ENCODE measurements at regions not wholly inside any gene's neighbourhood (a gene's known extent, or its start where the extent isn't known, plus 50 kb on each side); places are given as distances from the start of the nearest gene placed in this dataset.

- TF ChIP-seq CTCF (conservative IDR thresholded peaks at IDR 0.05; ENCODE audit: low read depth in 2 of 2) (no peak), POLR2AphosphoS5 (IDR thresholded peaks at IDR 0.05; ENCODE audit: low read depth) (no peak)
These were observed 1361.9 kb upstream of the ADGRL3 start for GRCh38 chr4:59838236-59838635.
